HG03039 (cell line): ENCODE measurements at regions not wholly inside any gene's neighbourhood (a gene's known extent, or its start where the extent isn't known, plus 50 kb on each side); places are given as distances from the start of the nearest gene placed in this dataset.
"Not testable (repeated sequence)": the region's sequence is repeated elsewhere in the genome, so short reads cannot be mapped to it uniquely, and the experiment has no call there.

ENCODE experiments used
- ATAC-seq: cut with Tn5 transposase; IDR thresholded peaks from one replicate; pipeline ENCODE4 v1.9.1; 2021; ENCODE audit warnings: mild to moderate bottlenecking, moderate library complexity; ENCODE audit not compliant: unreplicated experiment

DNA sequence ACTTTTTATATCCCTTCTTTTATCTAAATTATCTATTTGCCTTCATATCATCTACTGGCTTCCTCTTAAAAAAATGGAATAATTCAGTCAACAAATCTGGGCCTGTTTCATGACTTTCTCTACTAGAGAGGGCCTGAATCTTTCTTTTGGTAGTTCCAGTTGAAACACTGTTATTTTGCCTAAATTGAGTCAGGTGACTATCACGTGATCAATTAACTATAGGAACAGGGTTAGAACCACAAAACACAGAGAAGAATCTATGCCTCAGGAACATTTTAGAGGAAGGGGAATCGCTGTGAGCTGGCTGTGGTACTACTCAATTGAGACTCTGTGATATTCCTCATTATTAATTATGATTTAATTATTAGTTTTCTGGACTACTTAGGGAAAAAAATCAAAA lies 736.7 kb upstream of the PITX2 start:
- ATAC-seq: no peak

DNA sequence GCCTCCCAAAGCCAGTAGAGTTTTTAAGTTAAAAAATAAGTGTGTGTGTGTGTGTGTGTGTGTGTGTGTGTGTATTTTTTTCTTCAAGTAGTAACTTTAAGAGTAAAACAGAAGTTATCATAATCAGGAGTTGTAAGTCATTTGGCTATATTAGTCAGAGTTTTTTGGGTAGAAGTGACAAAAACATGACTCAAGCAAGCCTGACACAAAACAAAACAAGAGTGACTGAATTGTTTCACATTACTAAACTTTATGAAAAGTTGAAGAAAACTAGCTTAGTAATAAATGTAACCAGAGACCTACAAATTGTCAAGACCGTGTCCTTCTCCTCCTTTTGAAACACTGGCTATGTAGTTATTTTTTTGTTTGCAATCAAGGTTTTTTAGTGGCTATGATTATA lies 738.0 kb upstream of the PITX2 start:
- ATAC-seq: no peak

DNA sequence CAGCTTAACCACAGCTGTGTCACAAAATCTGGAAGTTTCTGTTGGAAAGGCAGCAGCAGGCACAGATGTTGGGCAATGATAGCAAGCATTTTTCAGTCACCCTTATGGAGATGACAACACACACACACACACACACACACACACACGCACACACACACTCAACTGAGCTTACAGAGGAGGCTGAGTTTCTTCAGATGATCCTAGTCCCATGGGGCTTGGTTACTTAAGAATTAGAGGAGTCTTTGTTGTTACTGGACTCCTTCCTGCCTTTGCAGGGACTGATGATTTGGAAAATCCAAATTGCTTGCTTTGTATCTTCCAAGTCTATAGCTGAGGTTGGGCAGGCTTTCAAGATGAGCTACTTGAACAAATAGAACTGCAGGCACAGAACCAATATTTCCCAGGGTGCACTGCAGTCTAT lies 740.1 kb upstream of the PITX2 start:
- ATAC-seq: no peak

DNA sequence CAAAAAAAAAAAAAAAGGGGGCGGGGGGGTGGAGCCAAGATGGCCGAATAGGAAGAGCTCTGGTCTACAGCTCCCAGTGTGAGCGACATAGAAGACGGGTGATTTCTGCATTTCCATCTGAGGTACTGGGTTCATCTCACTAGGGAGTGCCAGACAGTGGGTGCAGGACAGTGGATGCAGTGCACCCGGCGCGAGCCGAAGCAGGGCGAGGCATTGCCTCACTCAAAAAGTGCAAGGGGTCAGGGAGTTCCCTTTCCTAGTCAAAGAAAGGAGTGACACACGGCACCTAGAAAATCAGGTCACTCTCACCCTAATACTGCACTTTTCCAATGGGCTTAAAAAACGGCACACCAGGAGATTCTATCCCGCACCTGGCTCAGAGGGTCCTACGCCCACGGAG lies 755.0 kb upstream of the PITX2 start:
- ATAC-seq: not testable (repeated sequence)

DNA sequence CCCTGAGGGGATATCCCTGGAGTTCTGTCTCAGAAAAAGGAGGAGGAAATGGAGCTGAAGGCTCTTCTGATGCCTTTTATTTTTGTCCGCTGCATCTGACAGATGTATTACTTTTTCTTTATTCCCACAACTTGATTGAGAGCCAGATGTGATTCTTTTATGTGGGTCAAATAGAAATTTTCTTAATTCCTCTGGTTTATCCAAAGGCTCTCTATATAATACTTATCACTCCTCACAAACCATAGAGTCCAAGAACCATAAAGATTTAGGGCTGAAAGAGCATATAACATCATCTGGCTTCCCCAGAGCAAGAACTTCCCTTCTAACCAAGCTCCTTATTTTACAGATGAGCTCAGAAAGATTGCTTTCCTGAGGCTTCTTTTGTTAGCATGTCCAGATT lies 756.7 kb upstream of the FAM241A start:
- ATAC-seq: no peak

DNA sequence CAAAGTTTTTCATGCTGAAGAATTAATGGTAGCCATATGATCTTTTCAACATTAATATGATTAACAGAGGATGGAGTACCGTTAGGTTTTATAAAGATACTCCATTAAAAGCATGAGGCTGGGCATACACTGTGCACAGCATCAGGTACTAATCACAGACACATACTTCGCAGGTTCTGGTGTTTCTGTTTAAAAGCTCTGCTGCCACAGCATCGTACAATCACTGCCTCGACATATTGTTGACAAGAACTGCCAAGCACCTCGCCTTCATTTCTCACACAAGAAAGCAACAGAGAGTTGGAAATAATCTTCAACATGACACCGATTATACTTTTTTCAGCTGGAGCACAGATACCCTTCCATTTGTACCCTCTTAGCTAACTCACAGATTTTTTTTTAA lies 753.4 kb upstream of the FAM241A start:
- no peak for ATAC-seq

DNA sequence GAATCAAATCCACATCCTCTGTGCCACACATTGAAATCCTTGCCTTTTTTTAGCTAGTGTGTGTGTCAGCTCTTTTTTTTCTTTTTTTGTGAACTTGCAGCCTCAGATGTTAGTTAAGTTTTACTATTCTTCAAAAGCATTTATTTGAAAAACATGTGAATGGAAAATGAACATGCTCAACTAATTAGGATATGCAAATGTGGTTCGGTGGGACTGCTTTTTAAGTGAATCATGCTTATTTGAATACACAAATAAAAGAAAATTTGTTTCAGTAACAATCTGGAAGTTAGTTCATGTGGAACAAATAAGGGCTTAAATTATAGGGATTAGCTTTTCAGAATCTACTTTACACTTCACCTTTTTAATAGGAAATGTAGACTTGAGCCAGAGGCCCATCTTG lies 751.5 kb upstream of the FAM241A start:
- no peak for ATAC-seq

DNA sequence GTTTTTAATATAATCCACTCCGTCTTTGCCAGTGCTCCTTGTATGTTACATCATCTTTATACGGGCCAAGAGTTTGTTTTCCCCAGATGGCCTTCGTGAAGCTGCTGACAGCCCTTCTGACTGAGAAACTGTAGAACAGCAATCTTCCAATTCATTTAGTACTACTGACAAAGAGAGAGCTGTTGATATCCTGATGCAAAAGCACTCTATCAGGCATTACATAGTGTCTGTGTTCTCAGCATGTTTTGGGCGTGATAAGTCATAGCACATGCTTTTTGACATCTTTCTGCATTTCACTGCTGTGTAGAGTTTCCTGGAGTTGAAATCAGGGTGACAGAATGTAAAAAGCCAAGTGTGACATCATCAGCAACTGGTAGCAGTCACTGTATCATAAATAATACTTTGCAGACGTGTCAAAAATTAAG lies 746.3 kb upstream of the FAM241A start:
- ATAC-seq: no peak

DNA sequence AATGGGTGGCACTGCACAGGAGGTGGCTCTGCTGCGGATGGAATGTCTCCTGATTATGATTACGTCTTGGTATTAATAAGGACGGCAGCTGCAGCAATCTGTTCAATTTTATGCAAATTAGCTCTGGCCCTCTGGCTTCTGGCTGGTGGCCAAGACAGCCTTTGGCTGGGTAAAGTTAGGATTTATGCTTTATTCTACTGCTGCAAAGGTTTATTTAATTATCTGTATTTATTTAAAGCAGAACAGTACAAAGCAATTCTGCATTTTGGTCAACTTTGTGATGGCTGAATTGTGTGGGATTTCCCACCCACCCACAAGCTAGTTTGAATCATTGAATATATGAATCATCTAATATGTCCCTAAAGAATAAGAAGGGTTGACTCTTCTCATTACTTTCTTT lies 745.6 kb upstream of the FAM241A start:
- no peak for ATAC-seq

DNA sequence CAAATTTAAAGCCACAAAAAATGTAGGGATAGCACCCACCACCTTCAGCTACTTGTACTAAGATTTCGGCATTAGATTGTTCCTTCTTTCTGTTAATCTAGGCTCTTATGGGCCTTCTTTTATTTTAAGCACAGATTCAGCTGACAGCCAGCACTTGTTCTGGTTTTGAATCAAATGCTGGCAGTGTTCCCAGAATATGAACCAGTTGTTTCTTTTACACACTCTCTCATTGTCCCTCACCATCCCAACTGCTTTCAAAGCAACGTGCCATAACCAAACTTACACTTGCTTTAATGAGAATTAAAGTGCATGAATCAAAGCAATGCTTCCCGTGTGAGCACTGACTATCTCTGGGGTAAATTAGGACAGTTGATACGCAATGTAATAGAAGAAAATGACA lies 744.5 kb upstream of the FAM241A start:
- no peak for ATAC-seq

DNA sequence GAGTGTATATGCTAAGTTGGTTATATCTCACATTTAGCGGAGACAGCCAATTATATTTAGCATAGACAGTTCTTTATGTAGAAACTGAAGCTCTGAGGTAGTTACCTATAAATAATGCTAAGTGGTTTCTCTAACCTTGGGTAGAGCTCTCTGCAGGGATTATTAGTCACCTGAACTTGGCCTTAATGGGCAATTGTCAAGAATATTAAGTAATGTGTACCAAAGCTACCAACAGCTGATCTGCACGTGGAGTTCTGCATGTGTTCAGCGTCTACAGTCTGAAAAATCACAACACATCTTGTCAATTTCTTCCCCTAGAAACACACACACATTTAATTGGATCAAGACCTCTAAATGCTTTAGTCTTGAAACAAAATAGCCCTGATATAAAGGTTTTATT lies 740.6 kb upstream of the FAM241A start:
- ATAC-seq: no peak

DNA sequence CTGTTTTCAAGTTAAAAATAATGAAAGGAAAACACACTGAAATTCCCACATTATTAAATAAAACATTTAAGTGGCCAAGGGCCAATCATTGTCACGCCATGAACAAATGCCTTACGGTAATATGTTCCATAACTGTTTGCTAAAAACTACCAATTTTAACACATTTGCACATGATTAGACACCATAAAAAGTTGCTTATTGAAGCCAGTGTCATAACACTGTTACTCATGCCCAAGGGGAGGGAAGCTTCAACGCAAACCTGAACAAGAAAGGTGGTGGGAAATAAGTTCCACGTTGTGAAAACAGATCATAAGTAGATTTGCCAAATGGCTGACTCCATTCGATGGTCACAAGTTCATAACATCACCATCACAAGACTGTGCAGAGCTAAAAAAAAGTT lies 739.3 kb upstream of the FAM241A start:
- ATAC-seq: no peak

DNA sequence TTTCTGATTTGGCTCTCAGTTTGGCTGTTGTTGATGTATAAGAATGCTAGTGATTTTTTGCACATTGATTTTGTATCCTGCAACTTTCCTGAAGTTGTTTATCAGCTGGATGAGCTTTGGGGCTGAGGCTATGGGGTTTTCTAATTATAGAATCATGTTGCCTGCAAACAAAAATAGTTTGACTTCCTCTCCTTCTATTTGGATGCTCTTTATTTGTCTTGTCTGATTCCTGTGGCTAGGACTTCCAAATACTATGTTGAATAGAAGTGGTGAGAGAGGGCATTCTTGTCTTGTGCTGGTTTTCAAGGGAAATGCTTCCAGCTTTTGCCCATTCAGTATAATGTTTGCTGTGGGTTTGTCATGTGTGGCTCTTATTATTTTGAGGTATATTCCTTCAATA lies 734.7 kb upstream of the FAM241A start:
- ATAC-seq: no peak

DNA sequence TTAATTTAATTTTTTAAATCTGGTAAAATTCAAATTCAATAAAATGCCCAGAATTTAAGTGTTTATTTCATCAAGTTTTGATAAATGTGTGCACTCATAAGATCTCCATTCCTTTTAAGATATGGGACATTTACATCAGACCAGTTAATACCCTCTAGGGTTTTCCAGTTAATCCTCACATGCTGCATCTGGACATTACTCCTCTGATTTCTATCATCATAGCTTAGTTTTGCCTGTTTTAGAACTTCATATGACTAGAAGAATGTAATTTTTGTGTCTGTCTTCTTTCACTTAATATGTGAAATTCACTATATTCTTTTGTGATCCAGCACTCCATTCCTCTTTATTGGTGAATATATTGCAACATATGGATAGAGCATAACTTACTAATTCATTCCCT lies 727.7 kb upstream of the FAM241A start:
- ATAC-seq: no peak

DNA sequence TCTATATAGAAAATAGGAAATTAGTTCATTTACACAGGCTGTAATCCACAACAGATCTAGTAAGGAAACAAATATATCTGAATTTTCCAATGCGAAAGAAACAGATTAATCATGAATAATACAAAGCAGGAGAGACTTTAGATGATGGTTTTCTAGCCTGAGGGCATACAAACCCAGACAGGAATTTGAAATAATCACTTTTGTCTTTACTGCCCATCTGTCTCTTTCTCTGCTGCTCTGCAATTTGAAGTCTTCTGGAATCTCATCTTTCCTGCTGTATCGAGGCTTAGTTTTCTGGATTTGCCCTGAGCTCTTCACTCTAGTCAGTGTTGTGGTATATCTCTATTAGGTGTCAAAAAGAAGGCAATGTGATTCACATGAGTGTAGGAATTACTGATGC lies 711.8 kb upstream of the FAM241A start:
- ATAC-seq: no peak

DNA sequence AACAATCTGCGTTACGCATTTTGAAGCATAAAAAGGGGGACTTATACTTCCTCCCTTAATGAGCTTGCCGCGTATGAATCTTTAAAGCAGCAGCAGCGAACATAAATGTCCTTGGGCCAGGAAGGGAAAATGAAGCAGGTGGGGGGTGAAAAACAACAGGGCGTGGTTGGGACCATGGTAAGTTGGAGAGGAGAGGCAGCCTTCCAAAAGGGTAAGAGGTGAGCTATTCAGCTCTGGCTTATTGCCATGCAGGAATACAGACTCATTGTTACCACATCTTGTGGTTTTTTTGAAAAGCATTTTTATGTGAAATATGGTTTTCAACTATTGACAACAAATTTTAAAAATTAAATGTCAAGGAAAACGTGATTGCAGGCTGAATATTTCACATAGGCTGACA lies 710.7 kb upstream of the FAM241A start:
- no peak for ATAC-seq

DNA sequence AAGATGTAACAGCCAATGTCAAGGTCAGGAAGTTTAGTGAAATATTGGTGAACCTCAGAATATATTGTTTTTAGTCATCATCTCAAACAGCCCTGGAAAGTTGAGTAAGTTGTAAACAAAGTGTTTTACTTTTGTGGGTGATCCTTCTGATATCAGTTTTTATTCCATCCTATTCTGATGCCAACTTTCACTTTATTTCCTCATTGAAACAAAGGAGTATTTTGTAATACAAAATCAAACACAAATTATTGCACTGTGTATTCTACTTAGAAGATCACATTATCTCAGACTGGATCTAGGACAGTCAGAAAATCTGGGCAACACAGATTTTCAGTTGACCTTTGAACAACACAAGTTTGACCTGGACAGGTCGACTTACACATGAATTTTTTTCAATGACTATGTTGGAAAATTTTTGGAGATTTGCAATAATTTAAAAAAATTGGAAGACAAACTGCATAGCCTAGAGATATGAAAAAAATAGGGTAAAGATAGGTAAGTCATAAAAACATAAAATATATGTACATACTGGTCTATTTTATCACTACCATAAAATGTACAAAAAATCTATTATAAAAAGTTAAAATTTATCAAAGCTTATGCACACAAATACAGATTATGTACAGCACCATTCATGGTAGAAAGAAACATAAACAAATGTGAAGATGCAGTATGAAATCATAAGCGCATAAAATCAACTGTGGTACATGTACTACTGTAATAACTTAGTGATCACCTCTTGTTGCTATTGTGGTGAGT lies 709.1 kb upstream of the FAM241A start:
- no peak for ATAC-seq

DNA sequence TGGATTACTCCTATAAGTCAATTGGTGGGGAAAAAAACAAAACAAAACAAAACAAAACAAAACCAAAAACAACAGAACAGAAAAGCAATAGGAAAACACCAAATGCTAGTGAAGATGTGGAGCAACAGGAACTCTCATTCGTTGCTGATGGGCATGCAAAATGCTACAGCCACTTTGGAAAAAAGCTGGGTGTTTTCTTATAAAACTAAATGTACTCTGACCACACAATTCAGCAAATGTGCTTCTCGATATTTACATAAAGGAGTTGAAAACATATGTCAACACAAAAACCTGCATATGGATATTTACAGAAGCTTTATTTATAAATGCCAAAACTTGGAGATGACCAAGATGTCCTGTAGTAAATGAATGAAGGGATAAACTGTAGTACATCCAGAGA lies 703.6 kb upstream of the FAM241A start:
- no peak for ATAC-seq

DNA sequence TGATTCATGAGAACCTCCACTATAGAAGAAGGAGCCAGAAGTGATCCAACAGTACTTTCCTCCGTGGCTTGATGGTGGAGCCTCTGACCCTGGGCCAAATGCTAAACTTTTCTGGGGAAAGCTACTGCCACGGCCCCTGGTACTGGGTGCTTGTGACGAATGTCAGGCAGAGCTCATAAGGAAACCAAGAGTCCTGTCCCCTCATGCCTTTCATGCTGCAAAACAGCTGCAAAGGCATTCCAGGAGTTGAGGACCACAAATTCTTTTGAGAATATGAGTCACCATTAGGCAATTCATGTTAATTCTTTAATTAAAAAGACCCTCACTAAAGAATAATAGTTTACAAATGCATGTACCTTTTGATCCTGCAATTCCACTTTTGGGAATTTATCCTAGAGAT lies 700.4 kb upstream of the FAM241A start:
- ATAC-seq: not testable (repeated sequence)

DNA sequence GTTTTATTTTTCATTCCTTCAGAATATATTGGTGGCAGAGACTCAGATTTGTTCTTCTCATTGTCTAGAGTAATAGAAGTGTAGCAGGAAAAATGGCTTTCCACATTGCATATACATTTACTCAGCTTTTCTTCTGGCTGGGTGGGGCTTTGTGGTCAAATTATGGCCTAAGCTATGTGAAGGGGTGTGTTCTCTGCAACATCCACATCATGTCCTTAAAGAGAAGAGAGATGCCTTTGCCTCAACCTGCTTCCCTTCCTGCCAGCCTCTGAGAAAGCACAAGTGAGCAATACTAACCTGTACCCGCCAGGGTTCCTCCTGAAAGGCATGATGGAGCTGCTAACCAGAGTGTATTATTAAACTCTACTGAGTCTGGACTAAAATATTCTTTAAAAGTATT lies 695.6 kb upstream of the FAM241A start:
- ATAC-seq: no peak

DNA sequence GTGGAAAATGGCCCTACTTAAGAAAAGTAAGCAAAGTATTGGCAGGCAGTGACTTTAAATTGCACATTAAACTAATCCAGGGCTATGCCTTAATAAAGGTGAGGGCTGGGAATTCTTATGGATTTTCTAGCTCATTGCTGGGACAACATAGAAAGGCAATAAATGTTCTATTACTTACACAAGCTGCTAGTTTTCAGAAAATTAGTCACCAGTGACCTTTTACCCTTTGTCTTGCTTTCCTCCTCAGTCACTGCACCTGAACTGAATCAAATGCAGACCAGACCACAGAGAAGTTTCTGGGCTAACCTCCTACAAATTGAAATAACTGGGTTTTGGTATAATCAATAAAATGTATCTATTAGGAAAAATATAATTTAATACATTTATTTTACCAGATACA lies 694.4 kb upstream of the FAM241A start:
- no peak for ATAC-seq

DNA sequence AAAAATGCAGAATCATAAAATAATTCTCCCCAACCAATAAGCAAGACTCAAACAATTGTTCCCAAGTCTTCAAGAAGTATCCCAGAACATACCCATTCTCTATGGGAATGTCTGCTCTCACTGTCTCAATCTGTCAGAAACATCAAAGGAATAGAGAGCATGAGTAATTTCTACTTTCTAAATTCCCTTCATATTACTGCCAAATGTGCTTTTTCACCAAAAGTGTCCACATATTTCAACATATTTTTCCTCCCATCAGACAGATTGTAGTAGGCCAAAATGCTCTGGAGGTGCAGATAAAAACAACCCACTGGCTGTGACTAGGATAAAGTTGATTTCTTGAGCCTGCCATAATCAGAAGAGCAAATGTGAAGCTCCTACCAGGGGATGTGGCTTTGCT lies 692.0 kb upstream of the FAM241A start:
- no peak for ATAC-seq

DNA sequence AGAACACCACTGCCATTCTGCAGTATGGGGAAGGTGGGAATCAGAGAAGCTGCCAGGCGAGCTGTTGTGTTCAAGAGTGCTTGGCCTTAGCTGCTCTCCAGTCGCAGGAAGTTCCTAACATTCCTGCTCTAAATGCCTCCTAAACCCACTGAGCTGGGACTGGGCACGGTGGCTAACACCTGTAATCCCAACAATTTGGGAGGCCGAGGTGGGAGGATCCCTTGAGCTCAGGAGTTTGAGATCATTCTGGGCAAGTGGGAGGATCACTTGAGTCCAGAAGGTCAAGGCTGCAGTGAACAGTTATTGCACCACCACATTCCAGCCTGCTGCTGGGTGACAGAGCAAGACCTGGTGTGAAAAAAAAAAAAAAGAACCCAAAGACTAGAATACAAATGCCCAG lies 690.3 kb upstream of the FAM241A start:
- no peak for ATAC-seq
